Fibroblast of lung (primary cell): ENCODE measurements at regions not wholly inside any gene's neighbourhood (a gene's known extent, or its start where the extent isn't known, plus 50 kb on each side); places are given as distances from the start of the nearest gene placed in this dataset.

ENCODE experiments used
- EZH2 ChIP-seq: IDR thresholded peaks from 2 replicates; pipeline ENCODE4 v1.5.1; 2012; ENCODE audit warnings: low read length, control low read depth, mild to moderate bottlenecking; ENCODE audit errors: missing control alignments
- TF ChIP-seq, protein P1 (sequence below), 2 donors: IDR thresholded peaks in 1 of 2; conservative IDR thresholded peaks in 1 of 2; 1 replicate in 1 of 2; 2 replicates in 1 of 2; pipeline ENCODE4 v1.5.1; 2011 to 2012; ENCODE audit warnings: low read length in 2 of 2, control low read depth in 1 of 2, inconsistent platforms in 1 of 2, low read depth in 1 of 2, mild to moderate bottlenecking in 1 of 2

- TF ChIP-seq, protein P1, sequence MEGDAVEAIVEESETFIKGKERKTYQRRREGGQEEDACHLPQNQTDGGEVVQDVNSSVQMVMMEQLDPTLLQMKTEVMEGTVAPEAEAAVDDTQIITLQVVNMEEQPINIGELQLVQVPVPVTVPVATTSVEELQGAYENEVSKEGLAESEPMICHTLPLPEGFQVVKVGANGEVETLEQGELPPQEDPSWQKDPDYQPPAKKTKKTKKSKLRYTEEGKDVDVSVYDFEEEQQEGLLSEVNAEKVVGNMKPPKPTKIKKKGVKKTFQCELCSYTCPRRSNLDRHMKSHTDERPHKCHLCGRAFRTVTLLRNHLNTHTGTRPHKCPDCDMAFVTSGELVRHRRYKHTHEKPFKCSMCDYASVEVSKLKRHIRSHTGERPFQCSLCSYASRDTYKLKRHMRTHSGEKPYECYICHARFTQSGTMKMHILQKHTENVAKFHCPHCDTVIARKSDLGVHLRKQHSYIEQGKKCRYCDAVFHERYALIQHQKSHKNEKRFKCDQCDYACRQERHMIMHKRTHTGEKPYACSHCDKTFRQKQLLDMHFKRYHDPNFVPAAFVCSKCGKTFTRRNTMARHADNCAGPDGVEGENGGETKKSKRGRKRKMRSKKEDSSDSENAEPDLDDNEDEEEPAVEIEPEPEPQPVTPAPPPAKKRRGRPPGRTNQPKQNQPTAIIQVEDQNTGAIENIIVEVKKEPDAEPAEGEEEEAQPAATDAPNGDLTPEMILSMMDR (conservative IDR thresholded peaks at IDR 0.05 in 1 of 2, IDR thresholded peaks at IDR 0.05 in 1 of 2; ENCODE audit: low read depth in 1 of 2, low read length in 2 of 2): no peak
- no peak for TF ChIP-seq EZH2
Observed at GRCh38 chr21:35819134-35819533, 241.2 kb downstream of the SETD4 start.
